Neural progenitor cell (in vitro differentiated cells): ENCODE measurements at regions not wholly inside any gene's neighbourhood (a gene's known extent, or its start where the extent isn't known, plus 50 kb on each side); places are given as distances from the start of the nearest gene placed in this dataset.

Source experiments
- CTCF ChIP-seq: fragments of 200-600 bp; sonication (generic); IDR thresholded peaks from 2 replicates; pipeline ENCODE4 v1.5.1; 2017; ENCODE audit warnings: antibody characterized with exemption, mild to moderate bottlenecking
- EZH2 ChIP-seq: fragments of 200-600 bp; sonication (generic); IDR thresholded peaks from 2 replicates; pipeline ENCODE4 v1.6.1; 2017; ENCODE audit warnings: antibody characterized with exemption, mild to moderate bottlenecking, moderate library complexity
- EZH2phosphoT487 ChIP-seq: fragments of 200-600 bp; sonication (generic); IDR thresholded peaks from 2 replicates; pipeline ENCODE4 v1.6.1; 2017; ENCODE audit warnings: antibody characterized with exemption

GRCh38 chr9:113707953-113708695, 168.0 kb upstream of the ZNF618 start:
- TF ChIP-seq EZH2phosphoT487 (no peak), CTCF (no peak), EZH2 (no peak)
